ENCODE measurements at regions not wholly inside any gene's neighbourhood (a gene's known extent, or its start where the extent isn't known, plus 50 kb on each side); places are given as distances from the start of the nearest gene placed in this dataset.
"Not testable (repeated sequence)": the region's sequence is repeated elsewhere in the genome, so short reads cannot be mapped to it uniquely, and the experiment has no call there.

GRCh38 chr2:15824467-15824866 lies 115.9 kb upstream of the MYCN start:
- not testable (repeated sequence) for TF ChIP-seq CTCF (IDR thresholded peaks at IDR 0.05; ENCODE audit: borderline replicate concordance, extremely low read depth, low read length, poor library complexity, severe bottlenecking); EZH2 (IDR thresholded peaks at IDR 0.05; ENCODE audit: borderline replicate concordance, low read depth, low read length, severe bottlenecking)

Data from DND-41 (cell line).